ENCODE measurements at regions not wholly inside any gene's neighbourhood (a gene's known extent, or its start where the extent isn't known, plus 50 kb on each side); places are given as distances from the start of the nearest gene placed in this dataset.

- intact Hi-C loops (cut with DNase I, micrococcal nuclease): no loop called here
- peak overlapping the region; percentile 68 for H3K27ac Mint-ChIP-seq
- Histone ChIP-seq H3K9me3 (ENCODE audit: control insufficient read depth in 1 of 2, insufficient read depth in 1 of 2, low read length in 2 of 2) (no peaks in the 10 kb centered on the region), H3K36me3 (ENCODE audit: insufficient read depth, low read length) (no peaks in the 10 kb centered on the region), H3K4me1 (ENCODE audit: insufficient read depth, low read length) (peaks cover 11% of the 10 kb centered on the region), H3K27ac (ENCODE audit: low read depth in 1 of 2, low read length in 2 of 2) (no peak overlapping the region), H3K27me3 (ENCODE audit: control insufficient read depth in 1 of 2, insufficient read depth in 2 of 2, low read length in 2 of 2) (no peaks in the 10 kb centered on the region), H3K4me3 (ENCODE audit: low read length) (no peak overlapping the region)
- ChIA-PET CTCF (interaction anchor here (1.1 kb wide), 1 partner anchor 78 kb away, joined by 3 read pairs; no protein-coding TSS in a partner anchor), POLR2A (no interaction called here)
- H3K9me3 Mint-ChIP-seq: no peaks in the 10 kb centered on the region
- peaks cover 3% of the 10 kb centered on the region for H3K36me3 Mint-ChIP-seq (ENCODE audit: low read depth)
- DNase-seq (peak in 1 of 14 experiments; percentile 2), ATAC-seq (ENCODE audit: poor library complexity) (no peak)
- H3K4me3 Mint-ChIP-seq: no peak overlapping the region
- TF ChIP-seq CTCF (IDR thresholded peaks at IDR 0.05): no peak
- H3K4me1 Mint-ChIP-seq (ENCODE audit: low read depth): peaks cover 40% of the 10 kb centered on the region
- no peaks in the 10 kb centered on the region for H3K27me3 Mint-ChIP-seq
Observed at GRCh38 chr9:129242191-129242941, 64.3 kb upstream of the IER5L start.

GRCh38 chr9:129241725-129242124 is 63.7 kb upstream of the IER5L start:
- CTCF ChIA-PET: interaction anchor here (1.1 kb wide), 1 partner anchor 79 kb away, joined by 3 read pairs; no protein-coding TSS in a partner anchor

GRCh38 chr9:129240581-129241211 is 62.6 kb upstream of the IER5L start:
- intact Hi-C loops (cut with DNase I, micrococcal nuclease): no loop called here
- peak overlapping the region; percentile 79 for H3K27ac Mint-ChIP-seq
- ATAC-seq (ENCODE audit: poor library complexity) (no peak), DNase-seq (peak in 1 of 14 experiments; percentile 1)
- Histone ChIP-seq H3K36me3 (ENCODE audit: insufficient read depth, low read length) (no peaks in the 10 kb centered on the region), H3K27ac (ENCODE audit: low read depth in 1 of 2, low read length in 2 of 2) (no peak overlapping the region), H3K27me3 (ENCODE audit: control insufficient read depth in 1 of 2, insufficient read depth in 2 of 2, low read length in 2 of 2) (no peaks in the 10 kb centered on the region), H3K9me3 (ENCODE audit: control insufficient read depth in 1 of 2, insufficient read depth in 1 of 2, low read length in 2 of 2) (no peaks in the 10 kb centered on the region), H3K4me3 (ENCODE audit: low read length) (no peak overlapping the region), H3K4me1 (ENCODE audit: insufficient read depth, low read length) (peaks cover 28% of the 10 kb centered on the region)
- H3K4me1 Mint-ChIP-seq (ENCODE audit: low read depth): peaks cover 55% of the 10 kb centered on the region
- peaks cover 1% of the 10 kb centered on the region for H3K9me3 Mint-ChIP-seq
- CTCF ChIA-PET: no interaction called here
- POLR2A ChIA-PET: interaction anchor here (0.6 kb wide), 1 partner anchor 13 kb away, joined by 4 read pairs; no protein-coding TSS in a partner anchor
- H3K27me3 Mint-ChIP-seq: no peaks in the 10 kb centered on the region
- H3K4me3 Mint-ChIP-seq: no peak overlapping the region
- TF ChIP-seq CTCF (IDR thresholded peaks at IDR 0.05): no peak
- H3K36me3 Mint-ChIP-seq (ENCODE audit: low read depth): peaks cover 8% of the 10 kb centered on the region

More at GRCh38 chr9:129241725-129242124, 63.7 kb upstream of the IER5L start:
- Histone ChIP-seq H3K4me3 (ENCODE audit: low read length) (no peak overlapping the region), H3K9me3 (ENCODE audit: control insufficient read depth in 1 of 2, insufficient read depth in 1 of 2, low read length in 2 of 2) (no peaks in the 10 kb centered on the region), H3K4me1 (ENCODE audit: insufficient read depth, low read length) (peaks cover 17% of the 10 kb centered on the region), H3K27ac (ENCODE audit: low read depth in 1 of 2, low read length in 2 of 2) (no peak overlapping the region), H3K36me3 (ENCODE audit: insufficient read depth, low read length) (no peaks in the 10 kb centered on the region), H3K27me3 (ENCODE audit: control insufficient read depth in 1 of 2, insufficient read depth in 2 of 2, low read length in 2 of 2) (no peaks in the 10 kb centered on the region)
- ATAC-seq (ENCODE audit: poor library complexity): no peak
- H3K4me3 Mint-ChIP-seq: no peak overlapping the region
- peaks cover 47% of the 10 kb centered on the region for H3K4me1 Mint-ChIP-seq (ENCODE audit: low read depth)
- peaks cover 8% of the 10 kb centered on the region for H3K36me3 Mint-ChIP-seq (ENCODE audit: low read depth)
- H3K27me3 Mint-ChIP-seq: no peaks in the 10 kb centered on the region
- no peak for TF ChIP-seq CTCF (IDR thresholded peaks at IDR 0.05)
- no peaks in the 10 kb centered on the region for H3K9me3 Mint-ChIP-seq
- POLR2A ChIA-PET: no interaction called here
- peak overlapping the region; percentile 44 for H3K27ac Mint-ChIP-seq
- intact Hi-C loops (cut with DNase I, micrococcal nuclease): no loop called here
- peak in 1 of 14 experiments; percentile 2 for DNase-seq

Measured in CD4-positive, alpha-beta T cell (primary cell).